Fibroblast of mammary gland (primary cell): ENCODE measurements at regions not wholly inside any gene's neighbourhood (a gene's known extent, or its start where the extent isn't known, plus 50 kb on each side); places are given as distances from the start of the nearest gene placed in this dataset.
"Not testable (repeated sequence)": the region's sequence is repeated elsewhere in the genome, so short reads cannot be mapped to it uniquely, and the experiment has no call there.

Experiments used
- DNase-seq: peaks from one replicate; pipeline ENCODE4 v3.0.0-alpha.2; 2010; ENCODE audit warnings: low read depth
- H3K4me3 ChIP-seq: 2 replicates; pipeline ENCODE4 v1.5.1; 2011; ENCODE audit warnings: low read depth, mild to moderate bottlenecking, low read length, moderate library complexity; ENCODE audit not compliant: control insufficient read depth
- TF ChIP-seq, protein P1 (sequence below): conservative IDR thresholded peaks from 2 replicates; pipeline ENCODE4 v1.5.1; 2011; ENCODE audit warnings: low read depth, low read length, inconsistent platforms; ENCODE audit not compliant: control insufficient read depth, insufficient read depth

DNA sequence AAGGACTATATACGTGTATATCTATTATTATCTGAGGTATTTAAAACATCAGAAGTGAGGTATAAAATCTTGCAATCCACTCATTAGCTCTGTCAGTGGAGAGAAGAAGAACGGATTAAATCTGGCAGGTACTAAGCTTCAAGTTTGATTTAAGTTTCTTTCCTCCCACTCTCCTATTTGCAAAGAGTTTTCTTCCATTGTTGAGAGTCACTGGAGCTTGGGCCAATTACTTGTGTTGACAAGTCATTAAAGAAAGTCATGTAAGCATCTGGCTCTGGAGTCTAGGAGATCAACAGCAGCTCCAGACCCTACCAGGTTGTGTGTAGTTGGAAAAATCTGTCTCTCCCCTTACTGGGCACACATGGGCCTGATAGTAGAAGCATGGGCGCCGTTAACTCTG, 476.8 kb upstream of the SMARCA2 start:
- H3K4me3 ChIP-seq = no peak overlapping the region
- no peak for DNase-seq
- TF ChIP-seq, protein P1, sequence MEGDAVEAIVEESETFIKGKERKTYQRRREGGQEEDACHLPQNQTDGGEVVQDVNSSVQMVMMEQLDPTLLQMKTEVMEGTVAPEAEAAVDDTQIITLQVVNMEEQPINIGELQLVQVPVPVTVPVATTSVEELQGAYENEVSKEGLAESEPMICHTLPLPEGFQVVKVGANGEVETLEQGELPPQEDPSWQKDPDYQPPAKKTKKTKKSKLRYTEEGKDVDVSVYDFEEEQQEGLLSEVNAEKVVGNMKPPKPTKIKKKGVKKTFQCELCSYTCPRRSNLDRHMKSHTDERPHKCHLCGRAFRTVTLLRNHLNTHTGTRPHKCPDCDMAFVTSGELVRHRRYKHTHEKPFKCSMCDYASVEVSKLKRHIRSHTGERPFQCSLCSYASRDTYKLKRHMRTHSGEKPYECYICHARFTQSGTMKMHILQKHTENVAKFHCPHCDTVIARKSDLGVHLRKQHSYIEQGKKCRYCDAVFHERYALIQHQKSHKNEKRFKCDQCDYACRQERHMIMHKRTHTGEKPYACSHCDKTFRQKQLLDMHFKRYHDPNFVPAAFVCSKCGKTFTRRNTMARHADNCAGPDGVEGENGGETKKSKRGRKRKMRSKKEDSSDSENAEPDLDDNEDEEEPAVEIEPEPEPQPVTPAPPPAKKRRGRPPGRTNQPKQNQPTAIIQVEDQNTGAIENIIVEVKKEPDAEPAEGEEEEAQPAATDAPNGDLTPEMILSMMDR = no peak

DNA sequence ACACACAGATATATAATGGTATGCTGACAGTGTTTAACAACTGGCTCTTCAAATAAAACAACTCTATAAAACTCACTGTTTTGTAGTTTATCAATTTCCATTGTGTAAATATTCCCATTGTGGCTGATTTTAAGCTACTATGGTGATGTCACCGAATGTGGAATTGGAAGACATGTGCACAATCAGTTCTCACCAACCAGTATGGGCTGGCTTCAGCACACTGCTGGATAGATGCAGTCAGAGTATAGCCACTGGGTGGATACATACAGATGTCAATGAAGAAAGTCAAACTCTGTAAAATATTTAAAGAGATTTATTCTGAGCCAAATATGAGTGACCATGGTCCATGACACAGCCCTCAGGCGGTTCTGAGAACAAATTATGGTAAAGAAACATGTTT, 475.9 kb upstream of the SMARCA2 start:
- H3K4me3 ChIP-seq = no peak overlapping the region
- TF ChIP-seq, protein P1 = no peak
- DNase-seq = no peak

DNA sequence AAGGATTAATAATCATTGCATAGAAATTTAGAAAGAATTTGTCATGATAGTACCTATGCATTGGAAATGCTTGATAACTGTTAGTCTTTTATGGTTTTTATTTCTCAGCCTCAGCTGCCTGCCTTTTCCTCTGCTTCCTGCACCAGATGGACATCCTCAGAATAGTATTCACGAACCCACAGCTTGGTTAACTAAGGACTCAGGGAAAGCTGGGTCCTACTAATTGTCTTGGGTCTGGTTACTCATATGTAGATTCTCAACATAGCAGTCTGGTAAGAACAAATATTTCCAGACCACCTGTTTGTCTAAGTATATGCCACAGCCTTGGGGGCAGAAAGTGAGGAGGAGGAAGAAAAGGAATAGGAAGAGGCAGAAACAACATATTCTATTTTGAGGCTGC, 464.5 kb upstream of the SMARCA2 start:
- TF ChIP-seq, protein P1 = no peak
- DNase-seq = no peak
- no peak overlapping the region for H3K4me3 ChIP-seq

DNA sequence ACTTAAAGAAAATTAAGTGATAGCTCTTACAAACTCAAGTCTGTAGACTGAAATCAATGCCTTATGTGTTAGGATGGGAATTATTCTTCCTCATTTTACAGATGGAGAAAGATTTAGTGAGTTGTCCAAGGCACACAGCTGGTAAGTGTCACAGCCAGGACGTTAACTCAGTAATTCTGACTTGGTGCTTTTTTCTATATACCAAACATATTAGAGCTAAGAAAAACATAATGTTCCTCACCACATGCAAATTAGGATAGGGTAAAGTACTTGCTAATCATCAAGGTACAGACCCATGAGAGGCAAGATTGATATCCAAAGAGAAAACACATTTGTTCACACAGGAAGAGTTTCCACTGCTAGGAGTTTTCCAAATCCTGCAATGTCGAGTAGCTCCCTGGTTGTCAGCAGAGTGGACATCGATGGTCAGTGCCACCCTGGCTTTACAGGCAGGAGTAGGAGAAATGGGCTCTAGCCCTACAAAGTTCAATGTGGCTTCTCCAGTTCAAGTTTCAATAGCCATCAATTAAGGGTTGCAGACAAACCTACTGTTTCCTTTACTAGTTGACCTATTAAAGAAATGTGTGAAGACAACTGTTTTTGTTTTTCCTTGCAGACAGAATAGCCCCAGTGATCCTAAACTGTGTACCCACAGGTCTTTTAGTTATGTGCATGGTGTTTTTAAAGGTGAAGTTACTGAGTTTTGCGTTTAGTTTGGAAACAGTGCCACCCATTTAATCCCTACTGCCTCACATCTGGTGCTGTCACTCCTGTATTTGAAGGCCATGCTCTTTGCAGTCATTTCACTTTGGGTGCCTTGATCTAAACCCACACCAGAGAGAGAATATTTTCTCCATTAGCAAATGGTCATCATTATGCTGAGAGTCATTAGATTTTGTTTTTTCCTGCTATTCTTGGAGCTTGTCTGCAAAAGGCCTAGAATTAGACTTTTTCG, 460.8 kb upstream of the SMARCA2 start:
- H3K4me3 ChIP-seq = no peak overlapping the region
- DNase-seq = no peak

DNA sequence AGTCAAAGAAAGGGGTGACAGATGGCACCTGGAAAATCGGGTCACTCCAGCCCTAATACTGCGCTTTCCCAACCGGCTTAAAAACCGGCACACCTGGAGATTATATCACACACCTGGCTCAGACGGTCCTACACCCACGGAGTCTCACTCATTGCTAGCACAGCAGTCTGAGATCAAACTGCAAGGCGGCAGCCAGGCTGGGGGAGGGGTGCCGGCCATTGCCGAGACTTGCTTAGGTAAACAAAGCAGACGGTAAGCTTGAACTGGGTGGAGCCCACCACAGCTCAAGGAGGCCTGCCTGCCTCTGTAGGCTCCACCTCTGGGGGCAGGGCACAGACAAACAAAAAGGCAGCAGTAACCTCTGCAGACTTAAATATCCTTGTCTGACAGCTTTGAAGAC, 456.5 kb upstream of the SMARCA2 start:
- not testable (repeated sequence) for DNase-seq

More for the DNA sequence above, 460.8 kb upstream of the SMARCA2 start:
- TF ChIP-seq, protein P1 = no peak

DNA sequence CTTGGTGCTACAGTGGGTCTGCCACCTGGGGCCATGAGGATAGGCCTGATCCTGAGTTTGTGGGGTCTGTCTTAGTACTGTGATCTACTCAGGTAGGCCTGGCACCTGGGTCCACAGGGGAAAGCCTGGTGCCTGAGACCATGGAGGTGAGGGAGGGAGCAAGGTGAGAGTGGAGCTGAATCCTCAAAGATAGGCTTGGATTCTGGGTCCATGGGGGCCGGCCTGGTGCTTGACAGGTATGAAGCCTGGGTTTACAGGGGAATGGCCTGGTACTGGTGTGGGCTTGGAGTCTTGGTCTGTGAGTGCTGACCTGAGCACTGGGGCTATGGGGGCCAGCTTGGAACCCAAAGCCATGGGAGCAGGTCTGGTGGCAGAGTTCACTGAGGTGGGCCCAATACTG, 439.2 kb upstream of the SMARCA2 start:
- no peak for DNase-seq
- TF ChIP-seq, protein P1 = no peak
- no peak overlapping the region for H3K4me3 ChIP-seq

More for the DNA sequence above, 456.5 kb upstream of the SMARCA2 start:
- not testable (repeated sequence) for H3K4me3 ChIP-seq

DNA sequence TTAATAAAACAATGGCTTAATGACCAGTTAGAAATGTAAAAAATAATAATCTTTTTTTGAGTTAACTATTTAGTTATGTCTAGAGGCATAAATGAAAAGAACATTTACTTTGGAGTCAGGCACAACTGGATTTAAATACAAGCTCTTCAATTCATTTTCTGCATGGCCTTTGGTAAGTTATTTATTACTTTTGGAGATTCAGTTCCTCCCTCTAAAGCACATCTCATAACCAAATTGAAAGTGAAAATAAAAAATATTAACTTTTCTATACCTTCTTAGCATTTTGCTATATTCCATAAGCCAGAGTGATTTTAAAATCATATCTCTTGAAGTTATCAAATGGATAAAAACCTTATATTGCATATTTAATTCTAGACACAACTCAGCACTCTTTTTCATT, 434.9 kb upstream of the SMARCA2 start:
- no peak for DNase-seq
- H3K4me3 ChIP-seq = no peak overlapping the region
- TF ChIP-seq, protein P1 = no peak
